Umbilical cord (tissue), 1 donor: ENCODE measurements at regions not wholly inside any gene's neighbourhood (a gene's known extent, or its start where the extent isn't known, plus 50 kb on each side); places are given as distances from the start of the nearest gene placed in this dataset.

Source experiments
- DNase-seq: peaks from one replicate; pipeline ENCODE4 v3.0.0-alpha.2; 2015; ENCODE audit warnings: low spot score

DNA sequence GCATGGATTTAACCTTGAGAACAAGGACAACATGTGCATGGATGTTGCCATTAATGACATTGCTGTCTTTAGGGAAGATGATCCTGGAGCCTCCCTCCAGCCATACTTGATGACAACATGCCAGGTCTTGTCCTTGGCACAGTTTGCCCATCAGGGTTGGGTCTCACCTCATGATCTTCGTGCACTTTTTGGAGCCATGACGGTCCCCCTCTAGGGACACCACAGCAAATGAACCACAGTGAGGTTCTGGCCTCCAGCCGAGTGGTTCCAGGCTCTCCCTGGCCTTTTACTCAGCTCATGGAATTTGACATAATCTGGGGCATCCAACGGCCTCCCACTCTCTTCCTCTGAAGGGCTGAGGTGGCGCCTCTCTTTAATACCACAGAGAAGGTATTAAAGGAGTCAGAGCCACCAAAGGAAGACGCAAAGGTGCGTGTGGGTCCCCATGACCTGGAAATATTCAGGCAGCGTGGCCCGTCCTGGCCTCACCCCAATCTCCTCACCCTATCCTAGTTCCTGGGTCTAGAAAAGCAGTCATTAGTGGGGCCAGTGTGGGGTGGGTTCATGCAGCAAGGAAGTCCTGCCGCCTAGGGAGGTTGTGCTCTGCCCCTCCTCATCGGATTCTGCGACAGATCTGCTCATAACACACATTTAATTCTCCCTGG lies 184.8 kb downstream of the CXCL12 start:
- DNase-seq, result no peak

DNA sequence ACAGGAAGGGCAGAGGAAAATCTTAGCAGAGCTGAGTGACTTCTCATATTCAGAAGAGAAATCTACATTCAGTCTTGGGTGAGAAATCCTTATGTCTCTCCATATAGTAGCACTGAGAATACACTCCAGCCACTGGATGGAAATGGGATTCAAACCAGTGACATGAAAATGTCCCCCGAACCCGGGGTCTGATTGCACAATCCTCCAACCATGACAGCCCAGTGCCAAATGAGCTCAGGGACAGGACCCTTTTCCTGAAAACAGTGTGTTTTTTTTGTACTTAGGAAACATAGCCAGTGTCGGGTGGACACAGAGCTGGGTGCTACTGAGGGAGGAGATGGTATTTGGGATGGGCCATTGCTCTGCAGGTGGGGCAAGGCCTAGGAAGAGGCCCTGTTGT lies 185.6 kb downstream of the CXCL12 start:
- DNase-seq, result no peak

DNA sequence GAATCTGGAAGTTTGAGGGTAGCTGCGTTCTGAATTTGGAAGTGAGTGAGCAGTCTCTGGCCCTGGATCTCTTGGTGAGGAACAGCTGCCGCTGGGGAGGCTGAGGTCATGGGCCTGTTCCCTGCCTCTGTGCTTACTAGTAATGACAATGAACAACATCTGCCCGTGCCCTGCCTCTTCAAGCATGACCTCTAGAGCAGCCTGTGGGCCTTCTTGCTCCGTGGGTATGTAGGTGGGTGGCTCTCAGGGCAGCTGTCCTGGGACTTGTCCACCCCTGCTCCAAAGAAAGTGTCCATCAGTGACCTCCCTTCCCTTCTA lies 186.2 kb downstream of the CXCL12 start:
- DNase-seq, result no peak

DNA sequence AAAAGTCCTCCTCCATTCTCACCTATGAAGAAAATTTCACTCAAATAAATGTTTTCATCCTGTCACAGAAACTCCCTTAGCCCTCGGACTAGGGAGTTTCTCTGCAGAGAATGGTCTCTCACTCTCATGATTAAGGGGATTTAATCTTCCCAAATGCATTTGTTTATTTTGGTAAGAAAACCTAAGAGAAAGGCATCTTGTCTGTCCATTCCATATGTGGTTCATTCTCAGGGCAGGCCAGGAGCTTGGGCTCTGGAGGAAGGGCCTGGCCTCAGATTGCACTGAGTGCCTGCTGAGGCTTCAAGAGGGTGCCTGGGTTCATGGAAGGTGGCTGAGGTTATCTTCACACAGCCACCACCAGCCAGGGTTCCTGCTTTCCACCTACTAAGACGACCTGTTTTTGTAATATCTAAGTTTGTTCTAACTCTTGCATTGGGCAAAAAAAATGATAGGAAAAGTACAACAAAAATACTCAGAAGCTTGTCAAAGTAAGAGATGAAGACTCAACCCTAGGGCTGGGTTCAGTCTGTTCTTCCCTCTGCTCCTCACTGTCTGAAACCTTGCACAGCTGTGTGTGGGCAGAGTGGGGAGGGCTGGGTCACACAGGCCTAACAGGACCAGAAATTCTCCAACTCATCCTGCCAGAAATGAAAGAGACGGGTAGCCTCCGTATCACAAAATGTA lies 186.7 kb downstream of the CXCL12 start:
- DNase-seq, result no peak

DNA sequence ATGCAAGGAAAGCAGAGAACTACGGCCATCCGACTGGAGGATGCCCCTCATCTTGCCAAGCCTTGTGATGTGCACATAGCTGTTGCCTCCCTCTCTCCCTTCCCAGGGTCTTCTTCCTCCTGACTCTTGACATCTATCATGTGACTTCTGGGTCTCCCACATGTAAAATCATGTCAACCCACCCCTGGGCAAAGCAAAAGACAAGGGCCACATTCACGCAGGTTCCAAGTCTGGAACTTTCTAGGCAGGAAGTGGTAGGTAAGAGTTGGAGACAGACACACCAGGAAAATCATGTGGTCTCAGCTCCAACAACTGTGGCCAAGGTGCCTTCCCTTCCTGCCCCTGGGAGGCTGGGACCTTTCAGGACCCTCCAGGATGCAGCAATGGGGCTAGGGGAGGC lies 187.3 kb downstream of the CXCL12 start:
- no peak for DNase-seq

DNA sequence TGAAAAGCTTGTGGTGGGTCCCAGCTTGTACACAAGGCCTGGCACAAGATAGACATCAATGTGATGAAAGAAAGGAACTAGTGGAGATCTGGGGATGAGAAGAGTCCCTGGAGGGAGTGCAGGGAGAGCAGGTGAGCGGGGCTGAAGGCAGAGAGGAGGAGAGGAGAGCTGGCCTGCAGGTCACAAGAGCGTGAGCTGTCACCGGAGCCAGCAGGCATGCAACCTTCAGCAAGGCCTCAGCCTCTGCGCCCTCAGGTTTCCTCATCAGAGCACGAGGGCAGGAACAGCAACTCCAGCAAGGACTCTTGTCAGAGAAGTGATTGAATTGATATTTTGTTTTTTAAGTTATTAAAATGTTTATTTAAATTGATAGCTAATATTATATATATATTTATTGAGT lies 188.6 kb downstream of the CXCL12 start:
- DNase-seq, result no peak

DNA sequence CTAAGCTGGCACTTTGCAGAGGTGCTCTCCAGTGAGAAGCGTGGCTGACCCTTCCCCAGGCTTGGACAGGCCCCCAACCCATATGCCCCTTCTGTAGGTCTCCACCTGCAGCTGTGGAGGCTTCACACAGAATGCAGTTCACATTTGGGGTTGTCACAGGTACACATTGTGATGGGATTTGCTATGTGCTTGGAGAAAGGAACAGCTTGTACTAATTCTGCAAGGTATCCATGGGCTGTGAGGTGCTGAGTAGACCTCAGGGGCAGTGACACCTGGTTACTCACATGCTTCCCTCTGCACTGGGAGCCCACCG lies 188.9 kb downstream of the CXCL12 start:
- no peak for DNase-seq

DNA sequence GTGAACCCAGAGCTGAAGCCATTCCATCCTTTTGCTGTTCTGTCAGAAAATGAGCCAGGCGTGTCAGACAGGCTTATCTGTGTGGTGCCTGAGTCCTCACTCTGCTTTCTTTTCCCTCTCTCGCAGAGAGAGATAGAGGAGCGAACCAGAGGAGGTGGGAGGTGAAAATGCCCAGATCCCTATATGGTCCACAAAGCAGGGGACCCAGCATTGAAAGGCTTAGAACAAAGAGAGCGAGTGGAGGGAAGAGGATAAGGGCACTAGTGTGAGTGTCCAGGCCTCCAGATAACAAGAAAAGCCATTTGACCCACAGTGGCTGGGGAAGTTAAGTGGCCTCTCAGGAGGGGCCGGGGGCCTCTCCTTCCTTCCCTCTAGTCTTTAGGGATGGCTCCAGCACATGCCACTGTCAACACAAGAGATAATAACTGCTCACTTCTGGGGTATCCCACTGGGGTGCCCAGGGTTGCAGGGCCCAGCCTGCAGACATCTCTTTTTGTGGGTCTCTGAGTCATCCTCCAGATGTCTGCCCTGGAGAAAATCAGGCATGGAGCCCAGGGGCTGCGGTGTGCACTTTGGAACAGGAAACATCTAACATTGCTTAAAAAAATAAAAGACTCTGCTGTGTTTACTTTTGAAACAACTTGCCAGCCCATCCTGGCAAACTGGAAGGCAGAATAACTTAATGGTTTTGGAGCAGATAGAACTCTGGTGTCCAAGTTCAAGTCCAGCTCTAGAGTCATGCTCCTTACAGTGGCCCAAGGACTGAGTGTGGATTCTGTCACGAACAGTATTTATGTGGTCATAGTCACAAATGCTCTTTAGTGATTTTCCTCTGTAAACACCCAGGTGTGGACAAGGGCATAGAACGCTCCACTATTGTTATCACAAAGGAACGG lies 189.5 kb downstream of the CXCL12 start:
- DNase-seq, result peak; percentile 90

DNA sequence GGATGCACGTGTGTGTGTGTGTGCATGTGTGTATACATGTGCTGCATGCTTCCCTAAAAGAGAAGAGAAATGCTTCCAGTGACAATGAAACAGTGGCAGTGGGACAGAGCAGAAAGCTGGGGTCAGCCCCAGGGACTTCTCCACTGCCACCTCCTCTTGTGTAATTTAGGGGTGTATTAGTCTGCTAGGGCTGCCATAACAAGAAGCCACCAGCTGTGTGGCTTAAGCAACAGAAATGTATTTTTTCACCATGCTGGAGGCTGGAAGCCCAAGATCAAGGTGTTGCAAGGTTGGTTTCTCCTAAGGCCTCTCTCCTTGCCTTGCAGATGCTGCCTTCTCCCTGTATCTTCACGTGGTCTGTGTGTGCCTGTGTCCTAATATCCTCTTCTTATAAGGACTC lies 190.5 kb downstream of the CXCL12 start:
- no peak for DNase-seq

DNA sequence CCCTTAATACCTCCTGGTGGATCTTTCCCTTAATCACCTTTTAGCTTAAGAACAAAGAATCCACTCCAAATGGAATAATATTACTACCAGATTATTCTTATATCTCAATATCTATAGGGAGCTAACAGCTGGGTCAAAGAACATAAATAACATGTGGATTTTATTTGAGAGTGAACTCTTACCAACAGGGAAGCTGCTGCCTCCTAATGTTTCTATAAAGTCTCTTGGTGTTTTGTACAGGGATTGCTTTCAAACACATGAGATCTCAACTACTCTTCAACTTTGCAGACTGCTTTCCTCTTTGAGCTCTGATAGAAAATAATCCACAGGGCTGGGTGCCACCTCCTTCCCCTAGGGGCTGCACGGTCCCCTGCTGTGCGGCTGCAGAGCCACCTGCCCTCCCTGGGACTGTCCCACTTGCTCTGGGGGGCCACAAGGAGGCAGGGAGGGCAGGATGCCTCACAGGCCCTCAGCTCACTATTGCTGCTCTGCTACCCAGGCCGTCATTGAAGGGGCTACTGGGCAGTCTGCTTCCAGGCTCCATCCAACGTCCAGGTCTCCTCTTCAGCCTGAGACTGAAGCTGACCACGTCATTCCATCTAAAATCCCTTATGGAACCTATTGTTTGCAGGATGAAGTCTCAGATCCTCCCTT lies 191.2 kb downstream of the CXCL12 start:
- DNase-seq, result peak; percentile 24

DNA sequence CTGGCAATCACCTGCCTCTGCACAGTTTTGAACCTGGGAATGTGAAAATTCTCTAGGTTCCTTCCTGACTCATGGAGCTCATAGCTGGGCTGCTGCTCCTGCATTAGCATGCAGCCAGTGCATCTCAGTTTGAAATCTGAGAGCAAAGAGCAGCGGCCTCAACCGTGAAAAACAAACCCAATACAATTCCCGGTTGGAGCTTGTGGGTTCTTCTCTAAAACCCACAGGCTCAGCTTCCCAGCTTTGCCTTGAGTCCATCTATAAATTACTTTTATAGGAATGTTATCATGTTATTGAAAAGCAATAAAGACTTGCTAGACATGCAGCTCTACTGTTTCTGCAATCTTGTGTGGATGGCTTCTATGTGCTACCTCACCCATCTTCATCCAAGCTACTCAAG lies 191.7 kb downstream of the CXCL12 start:
- peak; percentile 17 for DNase-seq

DNA sequence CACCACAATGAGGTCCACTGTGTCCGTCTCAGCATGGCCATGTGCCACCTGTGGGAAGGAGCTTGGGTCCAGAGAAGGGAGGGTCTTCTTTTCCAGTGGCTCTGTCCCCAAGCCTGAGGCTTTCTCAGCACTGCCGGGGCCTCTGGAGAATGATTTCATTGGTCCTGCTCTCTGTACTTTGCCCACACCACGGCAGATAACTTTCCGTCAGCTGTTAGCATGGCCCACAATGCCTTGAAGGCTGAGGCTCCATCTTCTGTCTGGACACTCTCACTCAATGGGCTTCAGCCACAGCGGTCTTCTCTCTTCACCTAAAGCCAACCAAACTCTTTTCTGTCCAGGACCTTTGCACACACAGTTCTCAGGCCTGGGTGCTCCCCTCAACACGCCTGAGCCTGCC lies 192.5 kb downstream of the CXCL12 start:
- DNase-seq, result no peak

DNA sequence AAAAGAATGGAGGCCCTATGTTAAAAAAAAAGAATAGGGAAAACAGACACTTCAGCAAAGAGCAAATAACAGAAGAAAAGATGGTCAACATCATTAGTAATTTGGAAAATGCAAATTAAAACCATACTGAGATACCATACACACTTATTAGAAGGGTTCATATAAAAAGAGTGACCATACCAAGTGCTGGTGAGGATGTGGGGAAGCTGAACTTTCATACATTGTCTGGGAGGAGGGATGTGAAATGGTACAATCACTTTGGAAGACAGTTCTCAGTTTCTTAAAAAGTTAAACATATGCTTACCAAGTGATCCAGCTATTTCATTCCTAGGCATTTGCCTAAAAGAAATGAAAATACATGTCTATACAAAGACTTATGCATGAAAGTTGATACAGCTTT lies 194.4 kb downstream of the CXCL12 start:
- DNase-seq, result no peak

DNA sequence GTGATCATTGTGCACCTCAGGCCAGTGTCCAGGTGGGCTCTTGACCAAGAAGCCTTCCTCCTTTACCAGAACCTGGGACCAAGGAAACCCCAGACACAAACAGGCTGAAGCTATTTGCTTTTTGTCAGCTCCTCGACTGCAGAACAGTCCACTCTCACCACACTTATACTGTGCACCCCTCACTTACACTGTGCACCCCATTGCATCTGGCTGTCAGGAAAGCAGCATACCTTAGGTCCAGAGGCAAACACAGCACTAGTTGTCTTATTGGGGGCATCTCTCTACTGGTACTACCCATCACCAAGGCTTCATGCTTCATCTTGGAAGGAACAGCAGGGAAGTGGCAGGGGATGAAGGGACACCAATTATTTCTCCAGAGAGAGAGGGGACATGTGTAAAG lies 198.1 kb downstream of the CXCL12 start:
- no peak for DNase-seq

DNA sequence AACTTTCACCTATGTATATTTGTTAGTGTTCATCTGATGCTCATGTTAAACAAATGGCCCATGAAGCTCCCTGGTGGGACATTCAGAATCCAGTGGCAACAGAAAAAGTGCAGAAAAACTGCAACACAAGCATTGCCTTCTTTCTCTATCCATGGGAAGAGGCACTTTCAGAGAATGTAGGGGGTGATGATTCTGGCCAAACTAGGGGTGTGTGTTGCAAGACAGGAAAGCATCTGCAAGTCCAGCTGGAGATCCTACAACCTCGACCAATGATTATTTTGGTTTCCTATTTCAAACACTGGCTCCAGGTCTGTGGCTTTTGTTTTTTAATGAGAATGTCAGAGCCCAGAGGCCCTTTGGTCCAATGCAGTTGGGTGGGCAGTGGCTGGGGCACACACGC lies 198.7 kb downstream of the CXCL12 start:
- DNase-seq, result no peak

DNA sequence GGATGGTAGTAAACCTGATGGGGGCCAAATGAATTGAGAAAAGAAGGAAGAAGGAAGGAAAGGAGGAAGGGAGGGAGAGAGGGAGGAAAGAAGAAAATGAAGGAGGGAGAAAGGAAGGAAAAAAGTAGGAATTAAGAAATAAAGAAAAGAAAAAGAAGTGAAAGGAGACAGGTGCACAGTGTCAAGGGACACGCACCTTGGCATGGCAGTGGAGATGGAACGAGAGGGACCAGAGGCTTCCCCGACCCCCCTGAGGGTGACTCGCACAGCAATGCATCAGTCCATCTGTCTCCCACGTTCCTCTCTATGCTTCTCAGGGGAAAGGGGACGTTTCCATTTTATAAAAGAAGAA lies 199.6 kb downstream of the CXCL12 start:
- DNase-seq, result no peak

DNA sequence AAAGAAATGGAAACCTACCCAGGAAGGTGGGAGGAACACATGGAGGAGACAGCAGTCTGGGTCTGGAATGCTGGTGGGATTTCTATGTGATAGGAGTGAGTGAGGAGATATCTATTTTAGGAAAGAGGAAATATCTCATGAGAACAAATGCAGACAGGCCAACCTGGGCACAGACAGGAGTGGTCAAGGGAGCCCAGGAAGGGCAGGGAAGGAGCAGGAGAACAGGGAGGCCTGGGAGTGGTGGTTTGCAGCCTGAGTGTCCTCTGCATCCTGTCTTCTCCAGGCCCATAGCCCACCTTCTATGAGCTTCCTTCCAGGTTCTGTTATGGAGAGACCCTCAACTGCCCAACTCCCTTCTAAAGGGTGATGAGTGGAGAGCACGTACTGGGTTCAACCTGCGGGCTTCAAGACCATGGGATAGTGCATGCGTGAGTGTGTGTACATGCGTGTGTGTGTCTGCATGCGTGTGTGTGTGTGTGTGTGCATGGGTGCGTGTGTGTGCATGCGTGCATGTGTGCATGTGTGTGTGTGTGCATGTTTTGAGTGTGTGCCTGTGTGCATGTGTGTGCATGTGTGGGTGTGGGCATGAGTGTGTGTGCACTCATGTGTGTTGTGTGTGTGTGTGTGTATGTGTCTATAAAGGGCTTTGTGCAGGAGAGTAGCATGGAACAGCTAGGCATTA lies 200.1 kb downstream of the CXCL12 start:
- DNase-seq, result no peak

DNA sequence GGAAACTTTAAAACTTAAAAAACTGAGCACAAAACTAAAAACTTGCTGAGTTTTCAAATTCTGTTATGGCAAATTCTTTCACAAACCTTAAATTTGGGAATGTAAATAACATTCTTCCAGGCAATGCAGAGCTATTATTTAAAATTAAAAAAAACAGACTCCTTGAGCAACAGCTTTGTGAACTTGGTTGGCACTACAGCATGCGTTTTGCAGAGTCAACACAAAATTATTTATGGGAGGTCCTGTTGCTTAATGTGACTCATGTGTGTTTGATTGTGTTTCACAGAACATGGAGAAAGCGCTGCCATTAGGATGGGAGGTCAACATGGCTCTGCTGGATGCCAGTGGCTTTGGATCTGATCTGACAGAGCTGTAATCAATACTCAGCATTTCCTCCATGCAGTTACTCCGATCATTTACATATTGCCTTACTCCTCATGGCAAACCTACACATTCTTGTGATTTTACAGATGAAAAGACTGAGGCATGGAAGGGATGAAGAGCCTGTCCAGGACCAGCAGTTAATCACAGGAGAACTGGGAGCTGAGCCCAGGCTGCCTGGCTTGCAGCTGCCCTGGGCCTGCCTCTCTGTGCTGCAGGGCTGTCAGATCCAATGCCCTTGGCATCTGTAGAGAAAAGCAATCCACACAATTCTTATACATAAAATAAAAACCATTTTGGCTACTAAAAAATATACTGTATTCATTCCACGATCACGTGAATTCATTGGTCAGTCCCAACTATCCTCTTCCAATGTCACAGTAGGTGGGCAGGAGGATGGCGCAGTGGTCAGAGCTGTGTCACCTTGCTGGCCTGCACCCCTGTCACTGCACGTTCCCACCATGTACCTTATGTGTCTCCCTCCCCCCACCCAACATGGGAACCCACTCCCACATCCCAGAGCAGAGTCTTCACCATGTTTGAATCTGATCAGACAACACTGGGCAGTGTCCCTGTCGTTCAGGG lies 200.9 kb downstream of the CXCL12 start:
- DNase-seq, result no peak

DNA sequence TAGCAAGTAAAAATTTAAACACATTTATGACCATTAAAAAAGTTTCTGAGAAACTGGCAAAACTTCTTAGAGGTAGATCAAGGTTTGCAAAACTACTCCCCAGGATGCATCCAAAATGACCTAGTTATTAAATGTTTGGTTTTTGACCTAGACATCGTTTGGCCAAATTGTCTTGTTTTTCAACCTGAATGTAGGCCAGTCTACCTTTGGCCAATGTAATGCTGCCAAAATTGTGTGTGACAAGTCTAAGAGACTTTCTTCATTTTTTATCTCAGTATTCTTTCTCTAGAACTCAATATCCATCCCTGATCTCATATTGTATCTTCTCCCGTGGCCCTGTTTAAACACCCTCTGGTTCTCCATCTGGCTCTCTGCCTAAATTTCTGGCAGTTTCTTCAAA lies 202.0 kb downstream of the CXCL12 start:
- no peak for DNase-seq

DNA sequence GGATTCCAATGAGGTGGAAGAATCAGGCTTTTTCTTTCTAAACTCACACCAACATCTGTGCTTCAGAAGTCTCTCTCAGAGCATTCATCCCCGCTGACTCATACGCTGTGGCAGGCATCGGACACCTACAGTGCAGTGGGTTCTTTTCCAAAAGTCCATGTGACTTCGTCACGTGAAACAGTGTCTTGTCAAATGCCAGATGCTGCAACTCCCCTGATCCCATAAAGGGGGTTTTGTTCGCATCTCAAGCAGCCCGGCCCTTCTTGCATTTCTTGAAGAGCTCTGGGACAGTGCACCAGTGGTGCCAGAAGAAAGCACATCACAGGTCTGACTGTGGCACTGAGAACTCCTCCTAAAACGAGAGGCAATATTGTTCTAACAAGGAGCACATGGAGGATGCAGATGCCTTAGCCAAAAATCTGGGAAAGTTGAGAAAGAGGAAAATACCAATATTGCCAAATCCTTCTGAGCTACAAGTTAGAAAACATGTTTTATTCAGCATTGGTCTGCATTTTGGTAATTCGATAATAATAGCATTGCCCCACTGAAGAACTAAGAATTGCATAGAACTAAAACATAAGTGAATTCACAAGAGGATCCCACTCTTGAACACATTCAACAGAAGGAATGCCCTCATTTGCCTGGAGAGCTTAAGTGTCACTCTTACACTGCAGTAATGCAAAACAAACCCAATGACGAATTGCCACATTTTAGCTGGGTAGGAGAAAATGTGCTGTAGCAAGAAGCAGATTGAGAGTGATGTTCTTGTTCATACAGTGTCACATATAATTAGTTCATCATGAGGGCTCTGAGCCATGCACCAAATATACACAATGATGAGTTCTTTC lies 204.4 kb downstream of the CXCL12 start:
- DNase-seq, result peak; percentile 69
